Prostate gland (tissue), 2 donors: ENCODE measurements at regions not wholly inside any gene's neighbourhood (a gene's known extent, or its start where the extent isn't known, plus 50 kb on each side); places are given as distances from the start of the nearest gene placed in this dataset.

Source experiments
- POLR2A ChIP-seq: fragments of 450-650 bp; IDR thresholded peaks from one replicate; pipeline ENCODE4 v1.6.1; 2016; ENCODE audit warnings: antibody characterized with exemption, mild to moderate bottlenecking
- POLR2AphosphoS5 ChIP-seq: sonication (generic); formaldehyde crosslinking; IDR thresholded peaks from one replicate; pipeline ENCODE4 v1.6.1; 2017; ENCODE audit warnings: antibody characterized with exemption
- TF ChIP-seq, protein P1 (sequence below), 4 experiments: fragments of 200-600 bp in 2 of 4; fragments of 450-650 bp in 2 of 4; sonication (generic) in 2 of 4; IDR thresholded peaks; 1 replicate in 3 of 4; 2 replicates in 1 of 4; pipeline ENCODE4 v1.5.1; 2016 to 2019; ENCODE audit warnings: antibody characterized with exemption in 4 of 4, mild to moderate bottlenecking in 2 of 4, moderate library complexity in 2 of 4

DNA sequence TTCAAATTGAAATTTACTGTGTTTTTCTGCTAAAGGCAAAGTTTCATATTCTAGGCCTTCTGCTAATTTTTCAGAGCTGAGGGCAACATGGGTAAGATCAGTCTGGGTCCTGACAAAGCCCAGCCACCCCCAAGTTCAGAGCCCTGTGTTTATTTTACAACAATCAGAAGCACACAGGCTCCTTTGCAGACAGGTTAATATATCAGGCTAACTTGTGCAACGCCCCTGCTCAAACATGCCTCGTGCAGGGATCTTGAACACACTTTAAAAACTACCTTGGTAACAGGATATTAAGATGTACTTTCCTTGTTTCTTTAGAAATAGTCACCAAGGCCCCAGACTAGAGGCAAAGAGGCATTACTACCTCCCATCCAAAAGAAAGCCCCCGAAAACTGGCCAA is 64.0 kb downstream of the POLR2M start:
- TF ChIP-seq, protein P1, sequence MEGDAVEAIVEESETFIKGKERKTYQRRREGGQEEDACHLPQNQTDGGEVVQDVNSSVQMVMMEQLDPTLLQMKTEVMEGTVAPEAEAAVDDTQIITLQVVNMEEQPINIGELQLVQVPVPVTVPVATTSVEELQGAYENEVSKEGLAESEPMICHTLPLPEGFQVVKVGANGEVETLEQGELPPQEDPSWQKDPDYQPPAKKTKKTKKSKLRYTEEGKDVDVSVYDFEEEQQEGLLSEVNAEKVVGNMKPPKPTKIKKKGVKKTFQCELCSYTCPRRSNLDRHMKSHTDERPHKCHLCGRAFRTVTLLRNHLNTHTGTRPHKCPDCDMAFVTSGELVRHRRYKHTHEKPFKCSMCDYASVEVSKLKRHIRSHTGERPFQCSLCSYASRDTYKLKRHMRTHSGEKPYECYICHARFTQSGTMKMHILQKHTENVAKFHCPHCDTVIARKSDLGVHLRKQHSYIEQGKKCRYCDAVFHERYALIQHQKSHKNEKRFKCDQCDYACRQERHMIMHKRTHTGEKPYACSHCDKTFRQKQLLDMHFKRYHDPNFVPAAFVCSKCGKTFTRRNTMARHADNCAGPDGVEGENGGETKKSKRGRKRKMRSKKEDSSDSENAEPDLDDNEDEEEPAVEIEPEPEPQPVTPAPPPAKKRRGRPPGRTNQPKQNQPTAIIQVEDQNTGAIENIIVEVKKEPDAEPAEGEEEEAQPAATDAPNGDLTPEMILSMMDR (IDR thresholded peaks at IDR 0.05): no peak
- TF ChIP-seq POLR2A (no peak), POLR2AphosphoS5 (no peak)
